Activated CD4-positive, alpha-beta memory T cell treated with anti-CD3 and anti-CD28 coated beads for 36 hours (primary cell): ENCODE measurements at regions not wholly inside any gene's neighbourhood (a gene's known extent, or its start where the extent isn't known, plus 50 kb on each side); places are given as distances from the start of the nearest gene placed in this dataset.

Experiments used
- CTCF ChIA-PET: fragments of 350-600 bp; sonication (Branson Sonifier 250); formaldehyde crosslinking; loops from one replicate; lab custom pipeline; 2021; ENCODE audit warnings: antibody characterized with exemption, inconsistent platforms; lab: Charles Lee
- POLR2A ChIA-PET: fragments of 350-600 bp; sonication (Branson Sonifier 250); formaldehyde crosslinking; loops from one replicate; lab custom pipeline; 2021; ENCODE audit warnings: antibody characterized with exemption; lab: Charles Lee
- DNase-seq: peaks from one replicate; pipeline ENCODE4 v3.0.0-alpha.2; 2020
- H3K27ac Mint-ChIP-seq: one replicate; pipeline ENCODE4 v1.8.0; 2021; ENCODE audit warnings: mixed read lengths
- H3K27me3 Mint-ChIP-seq: one replicate; pipeline ENCODE4 v1.8.0; 2021; ENCODE audit warnings: mixed read lengths
- H3K36me3 Mint-ChIP-seq: one replicate; pipeline ENCODE4 v1.8.0; 2021; ENCODE audit warnings: mixed read lengths
- H3K4me1 Mint-ChIP-seq: one replicate; pipeline ENCODE4 v1.8.0; 2021; ENCODE audit warnings: low read depth, mixed read lengths
- H3K4me3 Mint-ChIP-seq: one replicate; pipeline ENCODE4 v1.8.0; 2021; ENCODE audit warnings: mild to moderate bottlenecking, mixed read lengths
- H3K9me3 Mint-ChIP-seq: one replicate; pipeline ENCODE4 v1.8.0; 2021; ENCODE audit warnings: mixed read lengths
- intact Hi-C: fragments of 100-400 bp; cut with micrococcal nuclease; formaldehyde crosslinking; loops from one replicate; pipeline ENCODE4 v1.15.1; 2023

DNA sequence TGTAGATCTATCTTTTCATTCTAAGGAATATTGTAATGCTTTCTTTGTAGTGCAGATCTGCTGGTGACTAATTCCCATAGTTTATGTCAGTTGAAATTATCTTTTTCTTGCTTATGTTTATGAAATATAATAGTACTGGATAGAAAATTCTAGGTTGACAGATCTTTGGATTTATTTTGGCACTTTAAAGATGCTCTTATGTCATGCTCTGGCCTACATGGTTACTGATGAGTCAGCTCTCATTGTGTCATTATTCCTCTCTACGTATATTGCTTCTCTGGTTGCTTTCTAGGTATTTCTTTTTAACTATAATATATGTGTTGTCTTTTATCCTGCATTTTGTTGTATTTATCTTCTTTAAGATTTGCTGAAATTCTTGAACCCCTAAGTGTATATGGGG is 955.5 kb upstream of the CHORDC1 start:
- Mint-ChIP-seq H3K27ac (no peak overlapping the region), H3K36me3 (no peaks in the 10 kb centered on the region), H3K4me3 (no peak overlapping the region), H3K27me3 (no peaks in the 10 kb centered on the region), H3K4me1 (no peaks in the 10 kb centered on the region), H3K9me3 (peaks cover 16% of the 10 kb centered on the region)
- POLR2A ChIA-PET, result no interaction called here
- no peak for DNase-seq
- CTCF ChIA-PET, result no interaction called here
- intact Hi-C loops, result no loop called here

DNA sequence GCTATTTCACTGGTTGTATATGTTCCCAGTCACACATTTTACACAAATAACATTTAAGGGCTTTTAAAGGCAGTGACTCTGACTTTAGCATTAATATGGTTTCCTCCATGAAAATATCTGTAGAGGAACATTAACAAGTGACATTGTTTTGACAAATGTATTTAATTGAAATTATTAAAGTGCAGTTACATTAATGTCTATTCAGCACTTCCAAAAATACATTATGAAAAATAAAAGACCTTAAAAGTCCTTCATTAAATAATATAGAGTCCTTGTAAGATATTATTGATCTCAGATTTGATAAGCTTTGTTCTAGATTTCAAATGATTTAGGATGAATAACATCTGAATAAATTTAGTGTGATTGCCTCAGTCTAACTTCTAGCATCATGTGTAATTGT is 951.9 kb upstream of the CHORDC1 start:
- Mint-ChIP-seq H3K27me3 (no peaks in the 10 kb centered on the region), H3K36me3 (no peaks in the 10 kb centered on the region), H3K4me1 (no peaks in the 10 kb centered on the region), H3K4me3 (no peak overlapping the region), H3K9me3 (peaks cover 5% of the 10 kb centered on the region), H3K27ac (no peak overlapping the region)
- intact Hi-C loops, result no loop called here
- no peak for DNase-seq
- ChIA-PET POLR2A (no interaction called here), CTCF (no interaction called here)

DNA sequence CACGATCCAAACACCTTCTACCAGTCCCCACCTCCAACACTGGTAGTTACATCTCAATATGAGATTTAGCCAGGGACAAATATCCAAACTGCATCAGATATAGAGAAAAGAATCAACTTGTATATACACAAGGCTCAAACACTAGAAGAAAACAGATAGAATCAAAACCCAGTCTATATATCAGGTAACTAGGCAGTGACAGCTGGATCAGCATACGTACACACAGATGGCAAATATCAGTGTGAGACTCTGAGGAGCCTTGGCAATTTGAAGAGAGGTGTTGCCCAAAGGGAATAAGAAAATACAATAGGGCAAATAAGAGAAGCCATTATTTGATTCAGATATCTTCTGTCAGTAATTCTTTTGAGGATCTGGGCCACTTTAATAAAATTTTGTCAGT is 951.3 kb upstream of the CHORDC1 start:
- no peak overlapping the region for H3K4me3 Mint-ChIP-seq
- no peaks in the 10 kb centered on the region for H3K36me3 Mint-ChIP-seq
- DNase-seq, result no peak
- peaks cover 5% of the 10 kb centered on the region for H3K9me3 Mint-ChIP-seq
- H3K27ac Mint-ChIP-seq, result no peak overlapping the region
- POLR2A ChIA-PET, result no interaction called here
- no peaks in the 10 kb centered on the region for H3K27me3 Mint-ChIP-seq
- H3K4me1 Mint-ChIP-seq, result no peaks in the 10 kb centered on the region
- intact Hi-C loops, result no loop called here
- CTCF ChIA-PET, result no interaction called here

DNA sequence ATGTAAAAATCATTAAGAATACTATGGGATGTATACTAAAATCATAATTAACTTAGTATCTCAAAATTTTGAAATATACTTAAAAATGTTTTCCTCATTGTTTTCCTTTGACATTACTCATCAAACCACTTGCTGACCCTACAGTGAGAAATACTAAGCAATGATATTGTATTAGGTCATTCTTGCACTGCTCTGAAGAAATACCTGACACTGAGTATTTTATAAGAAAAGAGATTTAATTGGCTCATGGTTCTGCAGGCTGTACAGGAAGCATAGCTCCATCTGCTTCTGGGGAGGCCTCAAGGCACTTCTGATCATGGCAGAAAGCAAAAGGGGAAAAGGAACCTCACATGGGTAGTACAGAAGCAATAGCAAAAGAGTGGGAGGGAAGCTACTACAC is 950.9 kb upstream of the CHORDC1 start:
- H3K36me3 Mint-ChIP-seq, result no peaks in the 10 kb centered on the region
- H3K9me3 Mint-ChIP-seq, result peaks cover 5% of the 10 kb centered on the region
- H3K27me3 Mint-ChIP-seq, result no peaks in the 10 kb centered on the region
- no peaks in the 10 kb centered on the region for H3K4me1 Mint-ChIP-seq
- intact Hi-C loops, result no loop called here
- DNase-seq, result no peak
- H3K4me3 Mint-ChIP-seq, result no peak overlapping the region
- ChIA-PET CTCF (no interaction called here), POLR2A (no interaction called here)
- no peak overlapping the region for H3K27ac Mint-ChIP-seq

DNA sequence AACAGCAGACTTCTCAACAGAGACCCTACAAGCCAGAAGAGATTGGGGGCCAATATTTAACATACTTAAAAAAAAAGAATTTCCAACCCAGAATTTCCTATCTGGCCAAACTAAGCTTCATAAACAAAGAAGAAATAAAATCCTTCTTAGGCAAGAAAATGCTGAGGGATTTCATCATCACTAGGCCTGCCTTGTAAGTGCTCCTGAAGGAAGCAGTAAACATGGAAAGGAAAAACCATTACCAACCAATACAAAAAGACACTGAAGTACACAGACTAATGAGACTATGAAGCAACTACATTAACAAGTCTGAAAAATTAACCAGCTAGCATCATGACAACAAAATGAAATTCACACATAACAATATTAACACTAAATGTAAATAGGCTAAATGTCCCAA is 947.9 kb upstream of the CHORDC1 start:
- ChIA-PET CTCF (no interaction called here), POLR2A (no interaction called here)
- Mint-ChIP-seq H3K4me3 (no peak overlapping the region), H3K4me1 (no peaks in the 10 kb centered on the region), H3K9me3 (peaks cover 3% of the 10 kb centered on the region), H3K27ac (no peak overlapping the region), H3K27me3 (no peaks in the 10 kb centered on the region), H3K36me3 (no peaks in the 10 kb centered on the region)
- DNase-seq, result no peak
- intact Hi-C loops, result no loop called here

DNA sequence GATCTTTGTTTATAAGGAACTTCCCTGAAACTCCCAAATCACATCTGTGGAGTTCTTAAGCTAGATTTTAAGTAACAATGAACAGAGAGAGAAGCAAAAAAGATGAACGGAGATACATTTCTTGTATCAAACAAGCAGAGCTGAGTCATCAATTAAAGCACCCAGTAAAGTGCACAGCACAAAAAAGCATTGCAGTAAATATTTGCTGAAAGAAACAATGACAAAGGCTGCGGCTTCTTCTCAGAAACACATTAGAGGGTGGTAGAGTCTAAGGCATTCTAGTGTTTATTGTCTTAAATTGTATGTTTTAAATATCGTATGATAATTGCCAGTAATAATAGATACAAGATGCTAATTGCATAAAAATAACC is 941.6 kb upstream of the CHORDC1 start:
- DNase-seq, result no peak
- peaks cover 10% of the 10 kb centered on the region for H3K9me3 Mint-ChIP-seq
- no peak overlapping the region for H3K27ac Mint-ChIP-seq
- H3K4me3 Mint-ChIP-seq, result no peak overlapping the region
- no peaks in the 10 kb centered on the region for H3K4me1 Mint-ChIP-seq
- no peaks in the 10 kb centered on the region for H3K36me3 Mint-ChIP-seq
- ChIA-PET POLR2A (no interaction called here), CTCF (no interaction called here)
- intact Hi-C loops, result no loop called here
- H3K27me3 Mint-ChIP-seq, result no peaks in the 10 kb centered on the region

DNA sequence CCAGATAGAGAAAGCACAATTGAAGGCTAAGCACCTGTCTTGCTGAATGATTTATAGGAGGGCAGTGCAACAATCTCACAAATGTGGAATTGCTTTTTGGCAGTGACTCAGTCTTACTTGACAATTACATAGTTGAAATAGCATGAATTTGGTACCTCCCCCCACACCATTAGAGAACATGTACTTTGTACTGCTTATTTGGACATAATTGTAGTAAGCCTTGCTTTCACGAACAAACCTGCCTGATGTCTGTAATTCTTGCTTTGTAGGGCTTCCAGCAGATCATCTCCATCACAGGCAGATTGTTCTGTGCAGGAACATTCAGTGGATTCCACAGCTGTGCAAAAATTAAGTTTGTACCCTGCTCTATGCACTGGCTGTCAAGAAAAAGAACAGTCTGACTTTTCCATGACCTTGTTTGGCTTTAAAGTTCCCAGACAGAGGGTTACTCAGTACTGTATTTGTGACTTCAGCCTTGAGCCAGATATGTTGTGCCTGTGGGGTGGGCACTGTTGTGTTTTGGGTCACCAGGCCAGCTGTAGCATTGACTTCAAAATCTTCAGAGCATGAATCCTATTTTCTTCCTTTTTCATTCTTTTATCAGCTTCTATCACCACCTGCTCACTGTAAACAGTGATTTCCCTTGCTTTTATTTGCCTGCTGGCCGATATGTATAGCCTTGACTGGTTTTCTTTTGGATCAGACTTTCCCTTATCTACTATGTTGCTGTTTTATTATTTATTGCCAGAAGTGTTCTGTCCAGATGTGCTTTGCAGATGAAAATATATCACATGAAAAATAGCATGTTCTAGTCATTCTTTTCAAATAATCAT is 941.0 kb upstream of the CHORDC1 start:
- ChIA-PET CTCF (no interaction called here), POLR2A (no interaction called here)
- Mint-ChIP-seq H3K4me1 (no peaks in the 10 kb centered on the region), H3K4me3 (no peak overlapping the region), H3K27ac (no peak overlapping the region), H3K27me3 (no peaks in the 10 kb centered on the region), H3K36me3 (no peaks in the 10 kb centered on the region), H3K9me3 (peaks cover 10% of the 10 kb centered on the region)
- no peak for DNase-seq
- intact Hi-C loops, result no loop called here

DNA sequence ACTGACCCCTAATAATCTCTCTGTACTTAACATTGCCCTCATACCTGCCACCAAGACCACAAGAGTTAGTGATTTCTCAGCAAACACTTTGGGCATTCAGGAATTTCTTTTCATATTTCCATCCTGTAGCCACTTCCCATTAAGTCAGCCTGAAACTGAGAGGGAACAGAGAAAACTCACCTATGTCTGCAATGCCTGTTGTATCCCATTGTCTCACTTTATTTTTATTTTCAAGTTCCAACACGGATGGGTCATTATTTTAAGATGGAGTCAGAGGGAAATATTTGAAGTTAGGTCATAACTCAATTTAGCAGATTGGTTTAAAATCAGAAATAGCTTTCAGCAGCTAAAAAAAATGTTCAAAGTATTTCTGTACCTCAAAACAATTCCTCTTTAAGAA is 937.8 kb upstream of the CHORDC1 start:
- ChIA-PET POLR2A (no interaction called here), CTCF (no interaction called here)
- no peak for DNase-seq
- Mint-ChIP-seq H3K27ac (no peak overlapping the region), H3K9me3 (peaks cover 18% of the 10 kb centered on the region), H3K36me3 (no peaks in the 10 kb centered on the region), H3K27me3 (no peaks in the 10 kb centered on the region), H3K4me3 (no peak overlapping the region), H3K4me1 (no peaks in the 10 kb centered on the region)
- intact Hi-C loops, result no loop called here

DNA sequence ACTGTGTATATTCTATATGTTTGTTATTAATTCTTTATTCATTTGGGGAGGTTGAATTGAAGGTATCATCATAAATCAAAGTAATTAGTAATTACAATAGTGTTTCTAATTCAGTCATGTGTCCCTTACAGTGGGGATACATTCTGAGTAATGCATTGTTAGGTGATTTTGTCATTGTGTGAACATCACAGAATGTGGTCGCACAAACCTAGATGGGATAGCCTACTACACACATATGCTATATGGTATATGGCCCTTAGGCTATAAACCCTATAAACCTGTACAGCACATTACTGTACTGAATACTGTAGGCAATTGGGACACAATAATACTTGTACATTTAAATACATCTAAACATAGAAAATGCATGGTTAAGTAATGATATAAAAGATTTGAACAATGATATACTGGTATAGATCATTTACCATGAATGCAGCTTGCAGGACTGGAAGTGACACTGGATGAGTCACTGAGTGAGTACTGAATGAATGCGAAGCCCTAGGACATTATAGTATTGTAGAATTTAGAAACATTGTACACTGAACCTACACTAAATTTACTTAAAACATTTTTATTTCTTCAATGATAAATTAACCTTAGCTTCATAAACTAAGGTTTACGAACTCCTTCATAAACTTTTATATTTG is 936.2 kb upstream of the CHORDC1 start:
- H3K27me3 Mint-ChIP-seq, result no peaks in the 10 kb centered on the region
- peaks cover 14% of the 10 kb centered on the region for H3K9me3 Mint-ChIP-seq
- no peaks in the 10 kb centered on the region for H3K36me3 Mint-ChIP-seq
- ChIA-PET POLR2A (no interaction called here), CTCF (no interaction called here)
- H3K4me3 Mint-ChIP-seq, result no peak overlapping the region
- no peaks in the 10 kb centered on the region for H3K4me1 Mint-ChIP-seq
- H3K27ac Mint-ChIP-seq, result no peak overlapping the region
- DNase-seq, result no peak
- intact Hi-C loops, result no loop called here

DNA sequence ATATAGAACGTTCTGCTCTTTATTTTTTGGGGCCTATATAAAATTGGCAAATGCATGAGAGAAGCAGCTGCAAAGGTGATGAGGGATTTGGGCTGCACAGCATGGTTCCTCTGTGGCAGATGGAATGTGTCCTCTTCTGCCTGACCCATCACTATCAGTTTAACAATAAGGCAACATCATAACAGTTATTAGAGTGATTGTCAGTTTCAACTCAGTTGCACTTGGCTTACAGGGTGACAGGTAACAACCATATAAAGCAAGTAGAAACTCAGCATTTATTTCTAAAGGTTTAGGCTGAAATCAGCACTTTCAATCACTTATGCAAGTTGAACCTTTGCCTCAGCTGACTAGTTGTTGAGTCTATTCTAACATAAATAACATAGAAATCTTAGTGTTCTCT is 935.4 kb upstream of the CHORDC1 start:
- ChIA-PET POLR2A (no interaction called here), CTCF (no interaction called here)
- no peak overlapping the region for H3K27ac Mint-ChIP-seq
- no peaks in the 10 kb centered on the region for H3K36me3 Mint-ChIP-seq
- no peaks in the 10 kb centered on the region for H3K4me1 Mint-ChIP-seq
- H3K9me3 Mint-ChIP-seq, result peaks cover 17% of the 10 kb centered on the region
- H3K4me3 Mint-ChIP-seq, result no peak overlapping the region
- intact Hi-C loops, result no loop called here
- no peak for DNase-seq
- no peaks in the 10 kb centered on the region for H3K27me3 Mint-ChIP-seq

DNA sequence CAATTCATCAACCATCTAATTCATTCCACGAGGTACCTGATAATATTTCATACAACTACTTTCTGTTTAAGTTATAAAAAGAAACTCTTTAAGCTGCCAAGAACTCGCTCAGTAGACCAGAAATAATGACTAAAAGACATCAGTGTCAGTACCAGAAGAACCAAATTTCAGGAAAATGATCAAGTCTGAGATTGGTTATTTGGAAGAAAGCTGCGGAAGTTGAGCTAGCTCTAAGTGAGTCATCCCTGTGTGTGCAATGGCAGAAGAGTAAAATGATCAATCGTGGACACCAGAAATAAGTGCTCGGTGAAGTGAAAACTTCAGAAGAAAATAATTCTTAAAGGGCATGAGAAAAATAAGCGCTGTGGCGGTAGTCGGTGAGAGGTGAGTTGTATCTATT is 933.2 kb upstream of the CHORDC1 start:
- ChIA-PET CTCF (no interaction called here), POLR2A (interaction anchor here (0.6 kb wide), 1 partner anchor 113 kb away, joined by 3 read pairs; no protein-coding TSS in a partner anchor)
- H3K36me3 Mint-ChIP-seq, result no peaks in the 10 kb centered on the region
- no peak overlapping the region for H3K27ac Mint-ChIP-seq
- no peaks in the 10 kb centered on the region for H3K4me1 Mint-ChIP-seq
- intact Hi-C loops, result no loop called here
- H3K9me3 Mint-ChIP-seq, result peaks cover 31% of the 10 kb centered on the region
- no peak for DNase-seq
- no peak overlapping the region for H3K4me3 Mint-ChIP-seq
- H3K27me3 Mint-ChIP-seq, result no peaks in the 10 kb centered on the region

DNA sequence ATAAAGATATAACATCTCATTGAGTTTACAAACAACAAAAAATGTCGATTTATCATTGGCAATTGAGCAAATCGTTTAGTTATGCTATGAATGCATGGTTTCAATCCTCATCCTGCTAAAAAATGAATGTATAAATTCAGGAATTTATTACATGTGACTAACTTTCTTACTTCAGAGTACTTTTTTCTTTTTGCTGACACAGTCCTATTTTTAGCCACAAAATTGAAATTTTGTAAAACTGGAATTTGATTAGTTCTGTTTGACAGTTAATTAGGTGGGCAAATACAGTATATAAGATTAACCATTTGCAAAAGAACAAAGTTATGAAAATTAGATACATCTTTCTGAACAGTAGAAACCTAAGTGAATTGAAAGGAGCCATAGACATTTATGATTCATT is 925.0 kb upstream of the CHORDC1 start:
- POLR2A ChIA-PET, result no interaction called here
- no peaks in the 10 kb centered on the region for H3K4me1 Mint-ChIP-seq
- no peaks in the 10 kb centered on the region for H3K27me3 Mint-ChIP-seq
- no peak overlapping the region for H3K27ac Mint-ChIP-seq
- CTCF ChIA-PET, result no interaction called here
- intact Hi-C loops, result no loop called here
- no peak overlapping the region for H3K4me3 Mint-ChIP-seq
- DNase-seq, result no peak
- H3K9me3 Mint-ChIP-seq, result peaks cover 16% of the 10 kb centered on the region
- H3K36me3 Mint-ChIP-seq, result no peaks in the 10 kb centered on the region

DNA sequence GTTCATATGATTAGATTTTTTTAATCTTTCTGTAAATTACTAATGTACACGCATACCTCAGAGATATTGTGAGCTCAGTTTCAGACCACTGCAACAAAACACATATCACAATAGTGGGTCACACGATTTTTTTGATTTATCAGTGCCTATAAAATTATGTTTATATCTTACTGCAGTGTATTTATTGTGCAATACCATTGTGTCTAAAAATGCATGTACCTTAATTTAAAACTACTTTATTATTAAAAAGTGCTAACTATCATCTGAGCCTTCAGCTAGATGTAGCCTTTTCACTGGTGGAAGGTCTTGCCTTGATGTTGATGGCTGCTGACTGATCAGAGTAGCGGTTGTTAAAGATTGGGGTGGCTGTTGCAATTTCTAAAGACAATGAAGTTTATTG is 918.8 kb upstream of the CHORDC1 start:
- intact Hi-C loops, result no loop called here
- H3K4me1 Mint-ChIP-seq, result no peaks in the 10 kb centered on the region
- H3K9me3 Mint-ChIP-seq, result peaks cover 10% of the 10 kb centered on the region
- no peak overlapping the region for H3K4me3 Mint-ChIP-seq
- H3K27ac Mint-ChIP-seq, result no peak overlapping the region
- ChIA-PET POLR2A (no interaction called here), CTCF (no interaction called here)
- no peak for DNase-seq
- no peaks in the 10 kb centered on the region for H3K36me3 Mint-ChIP-seq
- H3K27me3 Mint-ChIP-seq, result no peaks in the 10 kb centered on the region
